OCI-LY3 (cell line): ENCODE measurements at regions not wholly inside any gene's neighbourhood (a gene's known extent, or its start where the extent isn't known, plus 50 kb on each side); places are given as distances from the start of the nearest gene placed in this dataset.

ENCODE experiments used
- CTCF ChIP-seq: fragments of 200-600, 300-600 bp; sonication (generic); IDR thresholded peaks from 2 replicates; pipeline ENCODE4 v1.5.1; 2014; ENCODE audit warnings: antibody characterized with exemption, low read length, low read depth
- EZH2phosphoT487 ChIP-seq: fragments of 200-600 bp; shearing (Covaris generic); IDR thresholded peaks from 2 replicates; pipeline ENCODE4 v1.6.1; 2018; ENCODE audit warnings: antibody characterized with exemption, mixed run types, low read depth

GRCh38 chr4:100023800-100024199 lies 73.7 kb upstream of the H2AZ1 start:
- TF ChIP-seq CTCF (no peak), EZH2phosphoT487 (no peak)
